SK-N-SH (cell line): ENCODE measurements at regions not wholly inside any gene's neighbourhood (a gene's known extent, or its start where the extent isn't known, plus 50 kb on each side); places are given as distances from the start of the nearest gene placed in this dataset.

ENCODE experiments used
- CTCF ChIA-PET: fragments of 300-600, 350-600 bp; formaldehyde crosslinking; extraction: SDS; loops from one replicate; lab custom pipeline; 2021; lab: Yijun Ruan, JAX
- POLR2A ChIA-PET: fragments of 350-600 bp; sonication (Branson Sonifier 250); formaldehyde crosslinking; extraction: SDS; loops from one replicate; lab custom pipeline; 2020; ENCODE audit warnings: antibody characterized with exemption, inconsistent platforms; lab: Yijun Ruan, JAX
- DNase-seq: peaks from one replicate; pipeline ENCODE4 v3.0.0; 2012
- H2AFZ ChIP-seq: fragments of 200-600 bp; sonication (generic); 2 replicates; pipeline ENCODE4 v1.8.1; 2016; ENCODE audit warnings: antibody characterized with exemption, mild to moderate bottlenecking, low read depth
- H3F3A ChIP-seq: fragments of 200-600 bp; sonication (generic); replicated peaks from 2 replicates; pipeline ENCODE3; 2016; ENCODE audit warnings: antibody characterized with exemption, mild to moderate bottlenecking; ENCODE audit not compliant: insufficient read depth
- H3K27ac ChIP-seq, 2 experiments: fragments of 200-500 bp in 1 of 2; fragments of 200-600 bp in 1 of 2; sonication (Bioruptor generic) in 1 of 2; sonication (generic), shearing (Covaris generic) in 1 of 2; 2 replicates each; pipeline versions ENCODE4 v1.5.1 to v1.6.1; 2014 to 2016; ENCODE audit warnings: low read depth in 2 of 2, inconsistent platforms in 1 of 2, low read length in 1 of 2, mild to moderate bottlenecking in 1 of 2, mixed read lengths in 1 of 2
- H3K27me3 ChIP-seq: fragments of 200-600 bp; sonication (generic), shearing (Covaris generic); 2 replicates; pipeline ENCODE4 v1.6.1; 2016; ENCODE audit warnings: mixed run types; ENCODE audit not compliant: insufficient read depth
- H3K36me3 ChIP-seq, 2 experiments: fragments of 200-500 bp in 1 of 2; fragments of 200-600 bp in 1 of 2; sonication (Bioruptor generic) in 1 of 2; sonication (generic) in 1 of 2; replicated peaks in 1 of 2; 2 replicates each; pipeline versions ENCODE3 to v1.5.1; 2014 to 2016; ENCODE audit warnings: low read length in 1 of 2, mild to moderate bottlenecking in 1 of 2; ENCODE audit not compliant: insufficient read depth in 2 of 2, control insufficient read depth in 1 of 2
- H3K4me1 ChIP-seq, 2 experiments: fragments of 200-500 bp in 1 of 2; fragments of 200-600 bp in 1 of 2; sonication (Bioruptor generic) in 1 of 2; sonication (generic), shearing (Covaris generic) in 1 of 2; 2 replicates each; pipeline versions ENCODE4 v1.5.1 to v1.6.1; 2014 to 2016; ENCODE audit warnings: low read depth in 1 of 2, low read length in 1 of 2, mixed run types in 1 of 2; ENCODE audit not compliant: insufficient read depth in 2 of 2, control insufficient read depth in 1 of 2
- H3K4me2 ChIP-seq: fragments of 200-600 bp; sonication (generic), shearing (Covaris generic); 2 replicates; pipeline ENCODE4 v1.6.1; 2017; ENCODE audit warnings: mixed run types
- H3K4me3 ChIP-seq, 2 experiments: fragments of 200-500 bp in 1 of 2; fragments of 200-600 bp in 1 of 2; sonication (Bioruptor generic) in 1 of 2; sonication (generic), shearing (Covaris generic) in 1 of 2; 2 replicates each; pipeline versions ENCODE4 v1.5.1 to v1.8.1; 2014 to 2016; ENCODE audit warnings: low read depth in 2 of 2, inconsistent platforms in 1 of 2, low read length in 1 of 2, mild to moderate bottlenecking in 1 of 2, mixed read lengths in 1 of 2, moderate library complexity in 1 of 2
- H3K79me2 ChIP-seq: fragments of 200-600 bp; sonication (generic); 2 replicates; pipeline ENCODE4 v1.8.1; 2017; ENCODE audit warnings: mild to moderate bottlenecking; ENCODE audit not compliant: insufficient read depth
- H3K9ac ChIP-seq: fragments of 200-600 bp; sonication (generic); 2 replicates; pipeline ENCODE4 v1.6.1; 2017; ENCODE audit warnings: mixed run types
- H3K9me2 ChIP-seq: fragments of 200-600 bp; sonication (generic); 2 replicates; pipeline ENCODE4 v1.6.1; 2017; ENCODE audit warnings: mixed run types
- H3K9me3 ChIP-seq: fragments of 200-600 bp; sonication (generic); 2 replicates; pipeline ENCODE4 v1.6.1; 2017; ENCODE audit warnings: mixed run types, mild to moderate bottlenecking, moderate library complexity
- H4K20me1 ChIP-seq: fragments of 200-600 bp; sonication (generic); 2 replicates; pipeline ENCODE4 v1.6.1; 2017; ENCODE audit warnings: mild to moderate bottlenecking, mixed run types; ENCODE audit not compliant: insufficient read depth
- ELF1 ChIP-seq: IDR thresholded peaks from 2 replicates; pipeline ENCODE4 v1.4.0; 2012
- FOXJ3 ChIP-seq: sonication (generic); formaldehyde crosslinking; IDR thresholded peaks from 2 replicates; pipeline ENCODE4 v1.5.1; 2020; ENCODE audit warnings: mild to moderate bottlenecking, missing genetic modification reagents
- FOXM1 ChIP-seq: IDR thresholded peaks from 2 replicates; pipeline ENCODE4 v1.4.0; 2012; ENCODE audit warnings: low read depth, mild to moderate bottlenecking
- GATA2 ChIP-seq: sonication (generic); formaldehyde crosslinking; IDR thresholded peaks from 2 replicates; pipeline ENCODE4 v1.5.0; 2020; ENCODE audit warnings: mild to moderate bottlenecking, missing genetic modification reagents
- MEF2A ChIP-seq: IDR thresholded peaks from 2 replicates; pipeline ENCODE4 v1.4.0; 2012; ENCODE audit warnings: low read depth, borderline replicate concordance
- NRF1 ChIP-seq: IDR thresholded peaks from 2 replicates; pipeline ENCODE4 v1.6.1; 2012; ENCODE audit warnings: low read depth, mild to moderate bottlenecking, low read length
- REST ChIP-seq: IDR thresholded peaks from 2 replicates; pipeline ENCODE4 v1.6.1; 2012; ENCODE audit warnings: mild to moderate bottlenecking, low read depth, low read length, moderate library complexity
- RXRA ChIP-seq: IDR thresholded peaks from 2 replicates; pipeline ENCODE4 v1.4.0; 2012; ENCODE audit warnings: low read depth, mild to moderate bottlenecking, borderline replicate concordance
- TEAD4 ChIP-seq: IDR thresholded peaks from 2 replicates; pipeline ENCODE4 v1.4.0; 2012; ENCODE audit warnings: mild to moderate bottlenecking, borderline replicate concordance; ENCODE audit not compliant: insufficient read depth
- USF2 ChIP-seq: fragments of 150-350 bp; IDR thresholded peaks from 2 replicates; pipeline ENCODE4 v1.6.1; 2017; ENCODE audit warnings: antibody characterized with exemption, low read length, low read depth, borderline replicate concordance
- YY1 ChIP-seq: IDR thresholded peaks from 2 replicates; pipeline ENCODE4 v1.4.0; 2012; ENCODE audit warnings: low read depth, mild to moderate bottlenecking
- ZBTB33 ChIP-seq: IDR thresholded peaks from 2 replicates; pipeline ENCODE4 v1.4.0; 2012; ENCODE audit warnings: low read depth, borderline replicate concordance
- WGBS: methylation state at CpG from one replicate; pipeline ENCODE4 v1.1.6; 2017; ENCODE audit warnings: low lambda C conversion rate; 5-methylcytosine and 5-hydroxymethylcytosine counted together

- TF ChIP-seq REST (no peak), MEF2A (no peak), USF2 (no peak), GATA2 (CRISPR knock-in tag) (no peak), NRF1 (no peak), YY1 (no peak), FOXJ3 (CRISPR knock-in tag) (no peak), FOXM1 (no peak), ELF1 (no peak), TEAD4 (no peak), ZBTB33 (no peak)
- no peaks in the 10 kb centered on the region for H3K9me3 ChIP-seq
- no peaks in the 10 kb centered on the region for H3K27me3 ChIP-seq
- POLR2A ChIA-PET: no interaction called here
- DNase-seq: no peak
- H3K79me2 ChIP-seq: no peaks in the 10 kb centered on the region
- no peak overlapping the region for H3K4me3 ChIP-seq
- H3K4me1 ChIP-seq: no peaks in the 10 kb centered on the region
- H3K4me2 ChIP-seq: no peak overlapping the region
- no peaks in the 10 kb centered on the region for H3K36me3 ChIP-seq
- no peak overlapping the region for H3K27ac ChIP-seq
- CTCF ChIA-PET: no interaction called here
- no peaks in the 10 kb centered on the region for H4K20me1 ChIP-seq
- no peak overlapping the region for H2AFZ ChIP-seq
- no peaks in the 10 kb centered on the region for H3F3A ChIP-seq
- H3K9me2 ChIP-seq: no peaks in the 10 kb centered on the region
- no peak overlapping the region for H3K9ac ChIP-seq
Observed at GRCh38 chr4:177161781-177162180, 147.9 kb upstream of the NEIL3 start.

GRCh38 chr4:177163532-177163931 lies 146.1 kb upstream of the NEIL3 start:
- Histone ChIP-seq H3K36me3 (no peaks in the 10 kb centered on the region), H3K27ac (no peak overlapping the region), H4K20me1 (no peaks in the 10 kb centered on the region), H3F3A (no peaks in the 10 kb centered on the region), H3K9me3 (no peaks in the 10 kb centered on the region), H3K9me2 (no peaks in the 10 kb centered on the region), H2AFZ (no peak overlapping the region), H3K27me3 (no peaks in the 10 kb centered on the region), H3K79me2 (no peaks in the 10 kb centered on the region), H3K4me3 (no peak overlapping the region), H3K4me1 (no peaks in the 10 kb centered on the region), H3K4me2 (no peak overlapping the region), H3K9ac (no peak overlapping the region)
- TF ChIP-seq ELF1: no peak
- TF ChIP-seq RXRA: peak; percentile 12; the same call in 1 of the 2 replicates
- DNase-seq: no peak
- WGBS: 65% methylated on average over 4 of the region's 4 CpGs
- CTCF ChIA-PET: no interaction called here
- POLR2A ChIA-PET: no interaction called here
